HG03558 (cell line): ENCODE measurements at regions not wholly inside any gene's neighbourhood (a gene's known extent, or its start where the extent isn't known, plus 50 kb on each side); places are given as distances from the start of the nearest gene placed in this dataset.

Experiments
- ATAC-seq: cut with Tn5 transposase; IDR thresholded peaks from one replicate; pipeline ENCODE4 v1.9.1; 2021; ENCODE audit warnings: moderate number of reproducible peaks; ENCODE audit not compliant: unreplicated experiment; ENCODE audit errors: extremely low read depth

DNA sequence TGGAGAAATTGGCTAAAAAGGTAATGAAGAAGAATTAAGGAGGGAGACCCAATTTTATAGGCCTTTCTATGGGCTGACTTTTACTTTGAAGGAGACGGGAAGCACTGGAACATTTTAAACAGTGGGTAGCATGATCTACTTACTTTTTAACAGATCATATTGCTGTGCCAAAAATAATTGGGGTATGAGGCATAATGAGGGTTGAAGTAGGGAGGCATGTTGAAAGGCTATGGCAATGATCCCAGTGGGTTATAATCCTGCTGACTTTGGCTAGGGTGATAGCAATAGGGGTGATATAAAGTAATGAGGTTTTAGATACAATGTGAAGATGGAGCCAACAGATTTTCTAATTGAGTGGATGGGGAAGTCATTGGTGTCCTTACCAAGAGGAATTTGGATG lies 73.2 kb downstream of the GPR37 start:
- no peak for ATAC-seq

DNA sequence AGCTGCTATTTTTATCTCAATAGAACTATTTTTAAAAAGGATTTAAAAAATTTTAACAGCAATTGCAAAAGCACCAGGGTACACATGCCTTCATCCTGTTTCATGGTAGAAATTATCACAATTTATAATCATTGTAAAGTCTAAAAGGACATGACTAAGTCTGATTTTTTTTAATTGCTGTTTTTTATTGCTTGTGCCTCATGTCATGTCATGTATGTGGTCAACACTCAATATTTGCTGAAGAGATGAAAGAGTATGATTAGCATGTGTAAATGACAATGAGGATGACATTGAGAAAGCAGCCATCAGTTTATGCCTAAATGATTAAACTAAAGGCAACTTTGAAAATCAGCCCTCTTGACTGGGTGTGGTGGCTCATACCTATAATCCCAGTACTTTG lies 74.8 kb downstream of the GPR37 start:
- no peak for ATAC-seq

DNA sequence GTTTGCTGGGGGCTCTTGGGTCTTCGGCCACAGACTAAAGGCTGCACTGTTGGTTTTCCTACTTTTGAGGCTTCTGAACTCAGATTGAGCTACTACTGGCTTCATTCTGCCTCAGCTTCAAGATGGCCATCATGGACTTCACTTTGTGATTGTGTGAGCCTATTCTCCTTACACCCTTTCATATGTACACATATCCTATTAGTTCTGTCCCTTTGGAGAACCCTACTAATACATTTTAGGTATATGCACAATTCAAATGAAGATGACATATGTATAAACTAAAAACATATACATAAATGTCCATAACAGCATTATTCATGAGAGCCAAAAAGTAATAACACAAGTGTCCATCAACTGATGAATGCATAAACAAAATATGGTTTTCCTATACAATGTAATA lies 75.7 kb downstream of the GPR37 start:
- no peak for ATAC-seq

DNA sequence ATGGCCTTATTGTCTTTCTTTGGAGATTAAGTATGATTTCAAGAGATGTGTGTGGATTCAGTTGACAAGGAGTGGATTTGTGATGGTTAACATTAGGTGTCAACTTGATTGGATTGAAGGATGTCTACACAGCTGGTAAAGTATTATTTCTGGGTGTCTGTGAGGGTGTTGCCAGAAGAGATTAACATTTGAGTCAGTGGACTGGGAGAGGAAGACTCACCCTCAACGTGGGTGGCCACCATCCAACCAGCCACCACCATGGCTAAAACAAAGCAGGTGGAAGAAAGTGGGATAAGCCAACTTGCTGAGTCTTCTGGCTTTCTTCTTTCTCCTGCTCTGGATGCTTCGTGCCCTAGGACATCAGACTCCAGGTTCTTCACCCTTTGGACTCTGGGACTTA lies 76.1 kb downstream of the GPR37 start:
- ATAC-seq = no peak

DNA sequence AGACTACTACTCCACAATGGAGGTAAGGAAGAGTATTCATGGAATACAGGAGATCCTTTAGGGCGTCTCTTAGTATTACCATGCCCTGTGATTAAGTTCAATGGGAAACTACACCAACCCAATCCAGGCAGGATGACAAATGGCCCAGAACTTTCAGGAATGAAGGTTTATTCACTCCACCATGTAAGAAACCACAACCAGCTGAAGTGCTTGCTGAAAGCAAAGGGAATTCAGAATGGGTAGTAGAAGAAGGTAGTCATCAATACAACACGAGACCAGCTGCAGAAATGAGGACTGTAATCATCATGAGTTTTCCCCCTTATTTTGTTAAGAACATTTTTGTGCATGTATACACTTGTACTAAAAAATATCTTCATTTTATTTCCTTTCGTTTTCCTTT lies 76.6 kb downstream of the GPR37 start:
- ATAC-seq = no peak

DNA sequence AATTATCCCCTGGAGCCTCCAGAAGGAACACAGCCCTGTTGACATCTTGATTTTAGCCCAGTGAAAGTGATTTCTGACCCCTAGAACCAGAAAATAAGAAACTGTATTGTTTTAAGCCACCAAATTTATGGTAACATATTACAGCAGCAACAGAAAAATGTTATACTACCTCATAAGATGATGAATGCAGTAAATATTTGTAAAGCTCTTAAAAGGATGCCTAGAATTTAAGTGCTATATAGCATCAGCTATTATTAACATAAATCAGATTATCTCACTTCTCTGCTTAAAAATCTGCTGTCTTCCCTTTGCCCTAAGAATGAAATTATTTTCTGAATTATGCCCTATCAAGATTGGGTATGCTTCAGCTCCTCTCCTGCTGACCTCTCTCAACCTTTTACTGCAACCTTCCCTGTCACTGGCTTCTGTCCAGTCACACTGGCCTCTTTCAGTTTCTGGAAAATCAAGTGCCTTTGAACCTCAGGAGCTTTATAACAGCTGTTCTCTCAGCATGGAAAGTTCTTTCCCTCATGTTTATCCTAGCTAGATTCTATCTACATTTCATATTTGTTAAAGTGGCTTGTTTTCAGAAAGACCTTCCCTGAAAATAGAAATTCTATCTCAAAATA lies 78.9 kb downstream of the GPR37 start:
- no peak for ATAC-seq

DNA sequence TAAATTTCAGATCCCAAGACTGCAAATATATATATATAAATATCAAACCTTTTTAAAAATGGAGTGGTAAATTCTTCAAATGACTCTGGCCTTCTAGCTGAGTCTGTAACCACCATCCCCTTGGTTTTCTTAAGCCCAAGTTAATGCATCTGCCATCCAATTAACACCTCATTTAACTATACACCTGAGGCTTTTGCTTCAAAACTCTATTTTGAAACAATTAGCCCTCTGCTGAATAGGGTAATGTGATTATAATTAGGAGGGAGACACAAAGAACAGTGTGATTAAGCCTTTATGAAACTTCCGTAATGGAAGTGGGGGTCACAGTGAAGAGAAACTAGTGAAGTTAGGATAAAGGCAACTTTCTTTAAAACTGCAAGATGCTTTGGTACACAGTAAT lies 83.6 kb downstream of the GPR37 start:
- ATAC-seq = no peak

DNA sequence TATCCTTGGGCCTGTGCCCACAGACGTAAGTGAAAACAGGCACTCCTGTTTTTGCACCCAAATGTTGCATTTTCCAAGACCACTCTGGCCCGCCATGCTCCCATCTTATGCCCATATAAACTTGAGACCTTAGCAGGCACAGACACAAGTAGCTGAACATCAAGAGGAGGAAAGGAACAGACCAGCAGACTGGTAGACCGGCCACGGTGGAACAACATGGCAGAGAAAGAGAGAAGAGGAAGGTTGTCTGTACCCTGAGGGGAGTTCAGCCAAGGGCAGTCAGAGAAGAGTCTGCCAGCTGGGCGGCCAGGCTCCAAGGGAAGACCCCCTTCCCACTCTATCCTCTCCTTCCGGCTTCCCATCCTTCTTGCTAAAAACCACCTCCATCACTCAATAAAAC lies 85.3 kb downstream of the GPR37 start:
- no peak for ATAC-seq

DNA sequence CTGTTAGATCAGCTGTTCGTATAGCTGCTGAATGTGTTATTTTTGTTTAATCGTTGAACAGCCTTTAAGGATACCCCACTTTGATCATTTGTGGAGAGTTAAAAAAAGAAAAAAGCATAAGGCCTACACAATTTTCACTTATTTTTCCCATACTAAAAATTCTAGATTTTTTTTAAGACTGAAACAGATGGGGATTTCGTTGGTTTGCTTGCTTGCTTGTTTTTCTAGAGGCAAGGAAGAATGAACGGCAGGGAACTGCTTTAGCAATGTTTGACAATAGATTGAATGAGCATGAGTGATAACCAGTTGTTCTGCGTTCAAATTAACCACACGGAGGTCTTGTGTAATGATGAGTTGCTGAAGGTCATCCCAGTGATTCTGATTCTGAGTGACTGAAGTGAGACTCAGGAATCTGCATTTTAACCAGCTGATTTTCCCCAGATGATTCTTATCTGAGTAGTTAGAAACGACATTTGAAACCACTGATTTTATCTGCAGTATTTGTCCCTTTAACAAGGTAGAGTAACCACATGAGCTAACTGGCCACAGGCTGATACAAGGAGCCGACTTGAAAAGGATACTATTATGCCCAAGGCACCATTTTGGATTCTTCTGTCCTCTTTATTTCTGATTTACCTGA lies 85.9 kb downstream of the GPR37 start:
- ATAC-seq = no peak

DNA sequence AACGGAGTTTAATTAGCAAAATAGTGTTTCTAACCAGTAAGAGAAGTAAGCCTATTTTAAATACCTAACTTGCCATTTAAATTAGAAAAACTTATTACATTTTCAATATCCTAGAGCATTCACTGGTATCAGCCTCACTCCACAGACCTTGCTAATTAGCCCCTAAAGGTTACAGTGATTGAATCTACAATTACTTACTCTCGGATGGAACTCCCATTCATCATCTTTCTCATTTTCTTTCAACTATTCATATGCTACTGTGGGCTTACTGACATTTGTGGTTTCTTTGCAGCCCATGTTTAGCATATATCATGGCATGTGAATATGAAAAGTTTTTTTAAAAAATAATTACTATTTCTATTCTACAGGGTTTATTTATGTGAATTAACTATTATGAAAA lies 86.4 kb downstream of the GPR37 start:
- ATAC-seq = no peak

DNA sequence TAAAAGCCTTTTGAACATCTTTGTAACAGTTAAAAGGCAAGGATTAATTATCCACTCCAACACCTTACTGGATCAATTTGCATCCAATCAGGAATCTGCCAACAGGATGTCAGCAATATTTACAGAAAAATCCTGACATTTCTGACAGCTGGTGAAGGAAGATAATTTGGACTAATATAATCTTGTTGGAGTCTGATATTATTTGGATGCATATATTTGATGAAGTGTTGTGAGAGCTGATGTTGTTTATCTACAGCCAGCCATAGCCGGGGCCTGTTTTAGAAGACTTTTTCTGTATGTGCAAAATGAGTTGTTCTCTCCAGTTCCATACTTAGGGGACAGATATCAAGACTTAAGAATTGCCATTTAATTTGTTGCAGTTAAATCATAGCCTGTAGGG lies 91.1 kb downstream of the GPR37 start:
- ATAC-seq = no peak

DNA sequence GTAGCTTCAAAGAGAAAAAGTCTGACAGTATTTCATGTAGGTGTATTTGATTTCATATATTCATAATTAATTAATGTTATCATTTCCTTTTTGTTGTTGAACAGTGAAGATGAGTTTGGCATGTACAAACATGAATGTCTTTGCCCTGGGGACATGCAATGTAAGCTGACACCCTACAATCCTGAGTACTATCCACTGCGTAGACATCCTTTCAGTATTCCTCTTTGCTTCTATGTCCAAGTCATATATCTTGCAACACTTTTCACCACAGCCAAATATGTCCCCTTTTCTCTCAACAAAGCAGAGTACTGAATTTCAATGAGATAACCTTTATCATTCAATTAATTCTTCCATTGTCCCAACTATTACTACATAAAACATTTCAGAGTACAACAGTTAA lies 93.6 kb downstream of the GPR37 start:
- ATAC-seq = no peak

DNA sequence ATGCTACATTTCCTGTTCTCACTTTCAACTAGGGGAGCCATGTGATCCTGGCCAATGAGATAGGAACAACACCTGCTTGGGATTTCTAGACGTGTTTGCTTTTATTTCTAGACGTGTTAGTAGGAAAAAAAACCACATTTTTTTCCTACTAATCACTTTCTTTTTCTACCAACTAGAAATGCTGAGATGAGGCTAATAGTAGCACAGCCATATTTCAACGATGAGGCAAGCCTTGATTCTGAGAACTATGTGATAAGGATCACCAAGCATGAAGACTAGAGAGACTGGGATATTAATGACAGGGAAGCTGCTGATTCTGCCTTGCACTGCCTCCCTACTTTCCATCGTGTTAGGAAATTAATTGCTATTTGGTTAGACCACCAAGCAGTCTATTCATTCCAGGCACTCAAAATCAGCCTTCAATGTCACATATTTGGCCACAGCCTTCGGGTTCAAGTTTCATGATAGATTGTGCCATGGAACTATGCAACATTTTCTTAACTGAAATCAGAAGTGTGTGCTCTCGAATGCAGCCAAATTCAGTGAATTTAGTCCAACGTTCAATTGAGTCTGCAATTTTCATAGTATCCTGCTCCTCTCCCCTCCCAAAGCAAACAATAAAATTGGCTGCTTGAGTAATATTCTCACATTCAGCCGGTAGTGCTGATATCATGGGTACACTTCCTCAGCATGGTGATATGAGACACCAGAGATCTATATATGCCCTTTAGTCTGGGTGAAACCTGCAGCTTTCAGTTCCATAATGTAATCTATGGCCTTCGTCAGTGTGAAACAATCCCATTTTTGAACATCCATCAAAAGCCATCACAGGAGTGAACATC lies 98.1 kb downstream of the GPR37 start:
- no peak for ATAC-seq

DNA sequence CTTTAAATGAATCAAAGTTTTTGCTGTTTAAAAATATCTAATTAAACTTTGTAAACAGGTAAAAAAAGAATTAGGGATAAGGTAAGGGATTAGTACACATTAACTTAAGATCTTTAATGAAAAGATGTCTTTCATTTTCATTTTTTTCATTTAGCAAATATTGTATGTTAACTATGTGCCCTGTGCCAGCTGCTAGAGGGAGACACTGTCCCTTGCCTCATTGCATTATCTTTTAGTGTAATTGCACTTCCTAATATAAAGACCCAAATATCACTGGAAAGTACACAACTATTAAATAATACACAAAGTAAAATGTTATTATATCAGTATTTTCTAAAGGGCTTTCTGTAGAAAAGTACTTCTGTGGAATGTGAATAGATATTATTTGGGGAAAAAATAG lies 102.7 kb downstream of the GPR37 start:
- ATAC-seq = no peak

DNA sequence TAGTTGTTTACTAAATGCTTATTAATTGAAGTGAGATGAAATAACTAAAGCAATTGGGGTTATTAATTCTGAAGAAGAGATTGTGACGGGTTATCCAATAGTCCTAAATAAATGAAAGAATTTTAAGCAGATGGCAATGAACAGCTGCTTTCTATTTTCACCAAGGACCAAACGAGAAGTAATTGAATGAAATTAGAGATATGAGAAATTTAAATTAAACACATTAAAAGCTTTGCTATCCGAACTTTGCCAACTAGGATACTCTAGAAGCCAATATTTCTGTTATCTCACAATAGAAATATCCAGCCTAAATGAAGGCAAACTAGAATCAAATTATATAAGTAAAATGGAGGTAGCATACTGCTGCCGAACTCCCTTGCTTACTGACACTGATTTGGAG lies 103.2 kb downstream of the GPR37 start:
- no peak for ATAC-seq

DNA sequence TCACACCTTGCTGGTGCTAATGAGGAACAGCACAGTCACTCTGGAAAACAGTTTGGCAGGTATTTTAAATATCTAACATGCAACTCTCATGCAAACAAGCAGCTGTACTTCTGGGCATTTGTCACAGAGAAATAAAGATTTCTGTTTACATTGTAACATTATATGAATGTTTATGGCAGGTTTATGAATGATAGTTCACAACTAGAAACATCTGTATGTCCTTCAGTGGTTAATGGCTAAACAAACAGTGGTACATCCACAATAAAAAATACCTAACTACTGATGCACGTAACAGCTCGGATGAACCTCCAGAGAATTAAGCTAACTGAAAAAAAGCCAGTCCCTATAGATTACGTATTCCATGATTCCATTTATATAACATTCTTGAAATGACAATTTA lies 109.6 kb downstream of the GPR37 start:
- ATAC-seq = no peak

DNA sequence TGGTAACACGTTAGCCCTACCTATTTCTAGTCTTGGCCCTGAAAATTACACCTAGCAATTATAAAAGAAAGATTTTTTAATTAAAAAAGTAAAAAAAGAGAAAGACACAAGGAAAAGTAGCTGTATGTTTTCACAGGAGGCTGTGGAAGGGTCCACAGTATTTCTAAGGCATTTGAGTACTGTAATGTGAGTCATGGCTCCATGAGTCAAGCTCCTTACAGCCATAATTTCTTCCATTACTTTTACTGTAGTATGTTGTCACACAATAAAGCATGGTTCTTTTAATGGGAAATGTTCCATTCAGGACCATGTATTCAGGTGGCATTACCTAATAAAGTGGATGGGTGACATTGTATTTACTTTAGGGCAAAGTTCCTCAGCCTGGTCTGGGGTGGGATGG lies 113.4 kb downstream of the GPR37 start:
- ATAC-seq = no peak

DNA sequence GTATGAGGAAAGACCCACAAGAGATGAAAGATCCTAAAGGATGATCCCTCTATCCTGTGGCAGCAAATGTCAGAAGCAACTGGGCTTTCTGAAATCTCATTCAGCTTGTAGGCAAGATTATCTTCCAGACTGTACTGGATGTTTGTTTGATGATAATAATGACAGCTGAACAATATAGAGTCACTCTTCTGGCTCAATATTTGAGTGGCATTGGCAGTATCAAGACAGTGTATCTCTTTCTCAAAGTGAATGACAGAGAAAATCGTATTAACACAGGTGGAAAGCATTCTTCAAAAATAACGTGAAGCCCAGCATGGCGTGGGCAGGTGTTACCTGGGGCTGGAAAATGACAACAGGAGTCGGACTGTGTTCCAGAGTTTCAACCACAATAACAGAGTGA lies 114.5 kb downstream of the GPR37 start:
- ATAC-seq = no peak

DNA sequence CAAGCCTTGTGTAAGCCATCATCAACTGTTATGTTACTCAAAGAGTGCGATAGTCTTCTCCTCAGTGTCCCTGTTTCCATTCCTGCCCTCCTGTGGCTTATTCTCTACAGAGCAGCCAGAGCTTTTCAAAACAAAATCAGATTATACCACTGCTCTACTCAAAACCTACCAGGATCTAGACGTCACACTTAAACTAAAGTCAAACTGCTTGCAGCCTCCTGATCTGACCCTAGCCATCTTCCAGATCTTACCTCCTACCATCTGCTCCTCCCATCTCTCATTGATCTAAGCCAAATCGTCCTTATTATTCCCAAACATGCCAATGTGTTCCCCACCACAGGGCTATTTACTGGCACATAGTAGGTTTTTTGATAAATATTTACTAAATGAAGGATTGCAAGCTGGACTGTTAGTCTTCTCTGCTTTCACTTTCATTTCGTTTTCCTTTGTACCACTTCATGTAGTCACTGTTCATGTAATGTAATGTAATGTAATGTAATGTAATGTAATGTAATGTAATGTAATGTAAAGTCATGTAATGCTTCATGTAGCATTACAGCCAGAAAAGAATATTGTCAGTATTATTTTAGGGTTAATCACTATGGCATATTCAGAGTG lies 116.1 kb downstream of the GPR37 start:
- ATAC-seq = no peak

DNA sequence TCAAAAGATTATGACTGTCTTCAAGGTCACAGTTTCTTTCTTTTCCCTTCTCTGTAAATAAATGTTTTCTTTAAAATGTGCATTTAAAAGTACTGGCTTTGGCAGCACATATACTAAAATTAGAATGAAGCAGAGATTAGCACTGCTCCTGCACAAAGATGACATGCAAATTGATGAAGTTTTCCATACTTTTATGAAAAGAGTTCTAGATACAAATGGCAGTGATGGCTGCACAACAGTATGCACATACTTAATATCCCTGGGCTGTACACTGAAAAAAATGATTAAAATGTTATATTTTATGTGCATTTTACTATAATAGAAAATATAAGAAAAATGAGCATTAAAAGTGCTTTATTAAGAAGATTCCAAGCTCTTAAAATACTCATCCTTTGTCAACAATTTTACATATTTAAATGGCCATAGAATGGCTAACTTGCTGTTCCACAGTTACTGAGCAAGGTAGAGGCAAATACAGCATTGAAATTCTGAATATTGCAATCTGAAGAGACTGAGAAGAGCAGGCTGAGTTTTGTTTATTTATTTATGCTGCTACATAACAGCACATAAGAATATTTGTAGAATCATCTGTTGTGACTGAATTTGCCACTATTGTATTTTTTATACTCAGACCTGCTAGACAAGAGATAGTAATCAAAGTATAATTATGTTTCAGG lies 117.8 kb downstream of the GPR37 start:
- no peak for ATAC-seq

DNA sequence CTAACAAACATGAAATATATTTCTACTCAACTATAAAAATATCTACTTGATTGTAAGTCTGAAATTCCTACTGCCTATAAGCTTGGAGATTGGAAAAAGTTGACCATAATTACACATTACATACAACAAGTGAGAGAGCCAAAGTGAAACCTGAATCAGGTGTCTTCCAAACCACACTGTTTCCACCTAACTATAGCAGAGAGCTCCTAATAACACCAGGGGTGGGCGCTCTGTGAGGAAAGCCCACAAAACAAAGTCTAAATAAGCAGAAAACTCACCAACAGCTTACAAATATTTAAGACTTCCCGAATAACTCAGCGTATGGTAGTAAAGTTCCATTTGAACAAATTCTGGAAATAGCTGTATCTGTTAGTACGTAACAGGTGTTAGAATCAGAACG lies 119.9 kb downstream of the GPR37 start:
- no peak for ATAC-seq
